Activated CD4-positive, alpha-beta T cell treated with anti-CD3 and anti-CD28 coated beads for 24 hours (primary cell): ENCODE measurements at regions not wholly inside any gene's neighbourhood (a gene's known extent, or its start where the extent isn't known, plus 50 kb on each side); places are given as distances from the start of the nearest gene placed in this dataset.
"Not testable (repeated sequence)": the region's sequence is repeated elsewhere in the genome, so short reads cannot be mapped to it uniquely, and the experiment has no call there.

ENCODE experiments used
- DNase-seq, 2 donors: peaks; one replicate each; pipeline ENCODE4 v3.0.0-alpha.2; 2020; ENCODE audit warnings: low read depth in 2 of 2

- DNase-seq = no peak
Measured at GRCh38 chr10:120111628-120112027, 219.1 kb downstream of the SEC23IP start.

DNA sequence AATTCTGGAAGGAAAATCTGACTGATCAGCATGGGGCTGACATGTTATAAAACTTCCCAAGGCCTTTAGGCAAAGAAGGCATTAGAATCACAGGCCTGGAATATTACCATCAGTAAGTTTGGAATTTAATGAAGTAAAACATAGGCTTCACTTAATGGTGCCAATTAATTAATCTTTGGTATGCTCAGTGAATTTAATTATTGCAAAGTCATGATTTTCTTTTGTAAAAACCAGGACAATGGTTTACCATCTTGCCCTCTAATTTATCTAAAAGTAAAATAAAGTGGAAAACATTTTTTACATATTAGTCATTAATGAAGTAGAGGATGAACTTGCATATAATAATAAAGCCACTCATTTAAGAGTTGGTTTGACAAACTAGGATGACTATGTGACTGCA lies 220.3 kb downstream of the SEC23IP start:
- DNase-seq = no peak

DNA sequence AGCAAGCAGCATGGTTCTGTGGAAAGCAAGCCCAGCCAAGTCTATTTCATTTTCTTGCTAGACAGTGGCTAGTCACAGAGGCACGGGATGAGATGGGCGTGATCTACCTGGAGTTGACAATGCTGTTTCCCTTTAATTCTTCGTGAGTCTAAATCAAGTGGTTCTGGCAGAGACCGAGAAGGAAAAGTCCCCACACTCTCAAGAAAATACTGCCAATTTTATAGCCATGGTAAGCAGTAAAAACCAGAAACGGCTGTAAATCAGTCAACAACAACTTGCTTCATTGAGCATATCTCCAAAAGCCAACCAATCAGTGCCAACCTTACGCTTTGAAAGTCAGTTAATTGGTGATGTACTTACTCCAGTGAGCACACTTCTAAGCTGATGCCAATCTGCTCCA lies 223.4 kb downstream of the SEC23IP start:
- DNase-seq = no peak

DNA sequence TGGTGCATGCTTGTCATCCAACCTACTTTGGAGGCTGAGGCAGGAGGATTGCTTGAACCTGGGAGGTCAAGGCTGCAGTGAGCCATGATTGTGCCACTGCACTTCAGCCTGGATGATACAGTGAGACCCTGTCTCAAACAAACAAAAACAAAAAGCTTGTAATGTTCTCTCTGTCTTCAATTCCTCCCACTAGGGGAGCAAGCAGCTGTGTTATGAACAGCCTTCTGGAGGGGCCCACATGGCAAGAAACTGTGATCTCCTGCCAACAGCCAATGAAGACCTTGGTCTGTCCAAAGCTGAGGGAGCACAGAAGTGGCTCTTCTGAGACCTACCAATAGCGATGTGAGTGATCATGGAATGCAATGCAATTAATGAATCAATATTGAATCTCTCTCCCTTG lies 229.2 kb downstream of the SEC23IP start:
- DNase-seq = no peak

GRCh38 chr10:120131183-120131582 lies 238.7 kb downstream of the SEC23IP start:
- no peak for DNase-seq

GRCh38 chr10:120132811-120133210 lies 240.3 kb downstream of the SEC23IP start:
- DNase-seq = no peak

GRCh38 chr10:120138689-120139088 lies 246.2 kb downstream of the SEC23IP start:
- no peak for DNase-seq

DNA sequence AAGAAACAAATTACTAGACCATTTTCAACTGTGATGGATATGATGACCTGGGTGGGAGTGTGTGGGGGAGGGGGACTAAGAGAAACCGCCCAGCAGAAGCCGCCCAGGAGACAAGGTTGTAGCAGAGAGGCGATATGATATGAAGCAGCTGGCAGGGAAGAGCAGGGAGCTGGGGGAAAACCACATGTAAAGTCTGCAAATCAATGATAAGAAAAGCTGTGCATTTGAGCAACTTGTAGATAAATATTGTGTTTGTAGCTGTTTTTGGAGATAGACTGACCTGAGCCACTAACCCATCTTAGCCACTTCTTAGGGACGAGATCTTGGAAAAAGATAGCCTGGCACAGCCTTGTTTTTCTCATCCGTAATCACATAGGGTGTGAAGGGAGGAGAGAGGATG lies 252.6 kb downstream of the SEC23IP start:
- no peak for DNase-seq

GRCh38 chr10:120156614-120157274 lies 264.2 kb downstream of the SEC23IP start:
- no peak for DNase-seq

DNA sequence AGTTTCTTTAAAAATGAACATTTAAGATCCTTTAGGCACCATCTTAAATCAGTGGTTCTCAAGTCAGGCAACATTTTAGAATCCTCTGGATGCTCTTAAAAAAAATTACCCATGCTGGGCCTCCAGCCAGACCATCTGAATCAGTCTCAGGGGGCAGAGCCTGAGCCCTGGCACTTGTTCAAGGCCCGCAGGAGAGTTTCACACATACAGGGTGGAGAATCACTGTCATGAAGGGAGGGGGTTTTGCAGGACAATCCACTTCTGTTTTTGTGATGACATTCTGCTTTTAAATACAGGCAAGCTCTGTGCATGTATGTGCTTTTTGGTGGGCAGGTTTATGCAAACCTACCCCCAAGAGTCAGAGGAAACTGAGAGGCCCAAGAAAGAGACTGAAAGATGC lies 268.6 kb downstream of the SEC23IP start:
- no peak for DNase-seq

- DNase-seq = no peak
Measured at GRCh38 chr10:120162471-120162870, 269.9 kb downstream of the SEC23IP start.

DNA sequence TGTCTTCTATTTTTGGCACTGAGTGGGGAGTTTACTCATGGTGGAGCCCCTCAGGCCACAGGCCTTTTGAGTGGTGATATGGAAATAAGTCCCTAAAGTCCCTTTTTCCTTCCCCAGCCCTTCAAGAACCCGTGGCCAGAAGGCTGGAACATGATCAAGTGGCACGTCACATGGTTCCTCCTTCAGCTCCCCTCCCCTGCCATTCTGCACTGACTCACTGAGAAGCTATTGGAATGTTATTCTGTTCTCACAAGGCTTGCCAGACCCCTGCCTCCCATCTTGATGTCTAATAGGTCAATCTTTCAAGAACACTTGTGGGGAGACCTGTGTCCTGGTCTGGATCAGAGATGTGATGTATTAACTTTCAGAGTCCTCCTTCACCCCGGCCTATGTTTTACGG lies 279.8 kb downstream of the SEC23IP start:
- no peak for DNase-seq

DNA sequence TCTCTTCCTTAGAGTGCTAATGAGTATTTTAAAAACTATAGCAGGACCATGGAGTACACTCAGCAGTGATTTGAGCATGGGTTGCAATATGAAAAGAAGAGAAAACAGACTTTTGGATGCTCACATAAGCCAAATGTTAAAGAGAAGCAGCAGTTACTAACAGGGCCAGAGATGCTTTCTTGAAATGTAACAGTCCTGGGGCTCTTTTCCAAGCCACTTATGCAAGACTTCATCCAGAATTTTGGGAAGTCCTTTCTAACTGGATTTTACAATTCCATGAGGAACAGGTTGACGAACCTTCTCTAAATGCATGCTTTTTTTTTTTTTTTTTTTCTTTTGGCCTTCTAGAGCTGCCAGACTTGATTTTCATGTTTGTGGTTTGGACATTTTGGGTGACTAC lies 282.0 kb downstream of the SEC23IP start:
- DNase-seq = no peak

GRCh38 chr10:120177330-120177729 lies 279.7 kb upstream of the PLPP4 start:
- DNase-seq = no peak

- no peak for DNase-seq
Measured at GRCh38 chr10:120180160-120180559, 276.9 kb upstream of the PLPP4 start.

GRCh38 chr10:120181154-120181553 lies 275.9 kb upstream of the PLPP4 start:
- DNase-seq = no peak

DNA sequence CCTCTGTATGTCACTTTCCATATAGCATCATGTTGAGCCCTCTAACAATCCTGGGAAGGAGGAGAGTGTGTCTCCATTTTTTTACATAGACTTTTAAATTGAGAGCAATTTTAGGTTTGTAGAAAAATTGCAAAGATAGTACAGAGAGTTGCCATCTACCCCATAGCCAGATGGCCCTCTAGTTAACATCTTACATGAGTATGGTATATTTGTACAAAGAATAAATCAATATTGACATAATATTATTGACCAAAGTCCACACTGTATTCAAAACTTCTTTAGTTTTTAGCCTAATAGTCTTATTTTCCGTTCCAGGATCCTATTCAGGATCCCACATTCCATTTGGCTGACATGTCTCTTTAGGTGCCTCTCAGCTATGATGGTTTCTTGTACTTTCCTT lies 274.6 kb upstream of the PLPP4 start:
- DNase-seq = no peak

DNA sequence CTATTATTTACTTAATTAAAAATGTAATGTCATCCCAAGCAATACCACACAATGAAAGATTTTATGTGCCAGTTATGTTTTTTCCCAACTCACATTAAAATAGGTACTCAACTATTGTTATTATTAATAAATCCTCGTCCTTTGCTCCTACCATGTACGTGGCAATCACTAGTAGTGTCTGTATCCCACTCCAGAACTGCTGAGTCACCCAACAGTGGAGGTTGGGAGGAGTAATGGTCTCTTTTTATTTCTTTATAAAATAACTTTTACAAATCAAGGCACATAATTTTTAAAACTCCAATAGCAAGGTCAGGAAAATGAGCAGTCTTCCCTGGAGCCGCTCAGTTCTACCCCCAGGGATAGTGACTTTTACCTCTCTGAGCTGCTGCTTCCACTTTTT lies 273.5 kb upstream of the PLPP4 start:
- DNase-seq = no peak

DNA sequence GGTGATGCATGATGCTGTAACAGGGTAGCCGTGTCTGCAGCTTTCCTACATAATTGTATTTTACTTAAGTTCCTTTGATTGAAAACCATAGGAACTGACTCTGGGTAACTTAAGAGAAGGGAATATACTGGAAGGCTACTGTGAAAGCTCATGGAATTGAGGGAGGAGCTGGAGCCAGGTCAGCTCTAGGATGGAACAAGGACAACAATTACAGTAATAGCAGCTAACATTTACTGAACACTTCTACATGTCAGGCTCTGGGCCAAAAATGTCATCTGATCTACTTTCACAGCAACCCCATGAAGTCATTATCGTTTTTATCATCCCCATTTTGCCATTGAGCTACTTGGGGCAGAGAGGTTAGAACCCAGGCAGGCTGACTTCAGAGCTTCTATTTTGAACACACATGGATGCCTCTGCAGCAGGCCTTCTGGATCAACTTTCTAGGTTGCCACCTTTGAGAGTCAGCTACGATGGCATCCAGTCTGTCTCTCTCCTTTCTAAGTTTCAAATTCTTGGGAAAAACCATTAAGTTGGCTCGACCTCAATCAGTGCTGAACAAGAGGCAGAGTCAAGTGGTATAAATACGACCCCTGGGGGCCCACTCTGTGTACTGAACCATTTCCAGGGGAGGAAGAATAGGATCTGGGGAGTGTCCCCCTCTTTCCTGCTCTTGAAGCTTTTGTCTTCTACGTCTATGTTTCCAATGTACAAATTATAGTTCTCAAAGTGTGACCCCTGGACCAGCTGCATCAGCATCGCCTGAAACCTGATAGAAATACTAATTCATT lies 272.3 kb upstream of the PLPP4 start:
- DNase-seq = no peak

DNA sequence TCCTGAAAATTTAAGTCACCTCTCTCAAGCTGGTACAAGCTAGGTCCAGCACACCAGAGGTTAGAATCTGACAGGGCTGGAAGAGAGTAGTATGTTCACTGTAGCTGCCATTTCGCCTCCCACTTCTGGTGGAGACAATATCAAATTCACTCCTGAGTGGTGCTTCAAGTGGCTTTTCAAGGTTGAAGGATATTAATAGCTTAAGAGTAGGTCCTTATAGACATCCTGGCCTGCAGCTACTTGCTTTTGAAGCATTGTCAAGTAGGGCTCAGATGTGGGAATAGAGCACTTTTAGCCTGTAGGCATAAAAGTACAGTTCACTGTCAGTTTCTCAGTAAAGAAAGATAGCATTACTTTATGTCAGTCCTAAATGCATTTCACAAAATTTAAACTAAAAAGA lies 270.5 kb upstream of the PLPP4 start:
- no peak for DNase-seq

- not testable (repeated sequence) for DNase-seq
Measured at GRCh38 chr10:120187168-120187567, 269.9 kb upstream of the PLPP4 start.

DNA sequence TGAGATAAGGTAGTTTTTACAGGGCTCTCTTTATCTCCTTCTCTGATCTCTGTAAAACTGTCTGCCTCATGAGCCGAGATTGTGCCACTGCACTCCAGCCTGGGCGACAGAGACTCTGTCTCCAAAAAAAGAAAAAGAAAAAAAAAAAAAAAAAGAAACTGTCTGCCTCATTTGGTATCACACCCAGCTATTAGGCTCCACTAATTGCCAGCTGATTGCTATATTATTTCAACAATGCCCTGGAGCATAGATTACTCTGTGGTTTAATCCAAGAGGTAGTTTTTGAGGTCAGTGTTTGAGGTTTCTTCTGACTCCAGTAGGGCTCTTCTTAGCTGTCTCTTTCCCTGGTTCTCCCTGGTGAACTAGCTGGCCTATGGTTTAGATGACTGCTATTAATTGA lies 268.1 kb upstream of the PLPP4 start:
- DNase-seq = no peak

- no peak for DNase-seq
Measured at GRCh38 chr10:120195984-120196712, 260.9 kb upstream of the PLPP4 start.
